Heart right ventricle (tissue), 16 donors: ENCODE measurements at regions not wholly inside any gene's neighbourhood (a gene's known extent, or its start where the extent isn't known, plus 50 kb on each side); places are given as distances from the start of the nearest gene placed in this dataset.

Experiments
- ATAC-seq, 8 donors: fragments of 200-7000 bp; cut with Tn5 transposase; one replicate each; pipeline ENCODE4 v1.9.1; 2020; ENCODE audit warnings: mild to moderate bottlenecking in 8 of 8, moderate library complexity in 8 of 8, moderate number of reproducible peaks in 1 of 8
- DNase-seq, 2 donors: peaks; one replicate each; pipeline ENCODE4 v3.0.0-alpha.2; 2020
- H3K27ac ChIP-seq, 10 donors: fragments of 200-600 bp; sonication (generic) in 2 of 10; one replicate each; pipeline versions ENCODE4 v1.5.0 to v1.8.0; 2020 to 2022; ENCODE audit warnings: mild to moderate bottlenecking in 3 of 10
- H3K27me3 ChIP-seq, 7 donors: fragments of 200-600 bp; one replicate each; pipeline ENCODE4 v1.8.0; 2021 to 2022; ENCODE audit warnings: mild to moderate bottlenecking in 2 of 7
- H3K36me3 ChIP-seq, 9 donors: fragments of 200-600 bp; sonication (generic) in 1 of 9; one replicate each; pipeline versions ENCODE4 v1.5.0 to v1.8.0; 2020 to 2022; ENCODE audit warnings: mild to moderate bottlenecking in 2 of 9
- H3K4me1 ChIP-seq, 9 donors: fragments of 200-600 bp; sonication (generic) in 1 of 9; one replicate each; pipeline versions ENCODE4 v1.5.0 to v1.8.0; 2020 to 2022; ENCODE audit warnings: mild to moderate bottlenecking in 4 of 9
- H3K4me3 ChIP-seq, 10 donors: fragments of 200-600 bp; sonication (generic) in 2 of 10; one replicate each; pipeline versions ENCODE4 v1.5.0 to v1.8.0; 2020 to 2022; ENCODE audit warnings: mild to moderate bottlenecking in 7 of 10, moderate library complexity in 2 of 10
- H3K9me3 ChIP-seq, 11 donors: fragments of 200-600 bp in 10 of 11; sonication (generic) in 2 of 11; one replicate each; pipeline versions ENCODE4 v1.5.0 to v1.8.0; 2013 to 2022; ENCODE audit warnings: mild to moderate bottlenecking in 2 of 11, control low read depth in 1 of 11, moderate library complexity in 1 of 11
- WGBS, 2 donors: extraction: QIAGEN DNeasy Blood & Tissue Kit; methylation state at CpG; one replicate each; pipeline ENCODE4 v1.1.7; 2013; ENCODE audit warnings: inconsistent platforms in 1 of 2; 5-methylcytosine and 5-hydroxymethylcytosine counted together
- intact Hi-C, 10 donors: fragments of 100-400 bp; cut with DNase I; formaldehyde crosslinking; loops; one replicate each; pipeline versions ENCODE4 v1.11.1 to v1.14.2; 2022
- TF ChIP-seq, protein P1 (sequence below), 9 donors: fragments of 200-600 bp; sonication (generic) in 2 of 9; IDR thresholded peaks; one replicate each; pipeline versions ENCODE4 v1.5.0 to v1.8.0; 2021 to 2022; ENCODE audit warnings: antibody characterized with exemption in 9 of 9, mild to moderate bottlenecking in 5 of 9, moderate library complexity in 1 of 9
- donor health status: Arrhythmogenic right ventricular cardiomyopathy.
- donor health status: ischemic (EF 13 %, LVEDD 7.1; RV severe dilation, severe dysfunction).
- donor health status: healthy with polysubstance abuse.
- donor health status: DM: no; HTN: yes; CAD: no.
- donor health status: DM: no; HTN: no; CAD: no.
- donor health status: ischemic (EF 25% LVEDD 6.9; RV normal size, moderate dysfunction).
- donor health status: ischemic (EF 25% LVEDD 5.7; RV mildly dilated, moderate dysfunction).
- donor health status: healthy.
- donor health status: DM: yes; HTN: yes; CAD: no.
- donor health status: Ischemic cardiomyopathy.
- donor health status: ischemic (EF 35%, LVEDD 5.7; RV mildly dilated, moderate dysfunction).
- donor health status: nonischemic (EF 11% LVEDD 7.7; RV severe dilation, severe dysfunction).
- donor health status: DM: yes; HTN: yes; CAD: no.
- donor health status: PGD.
- donor health status: ischemic (EF 29% LVEDD 5.4; RV normal size, mild dysfunction).
- donor health status: nonischemic (EF 23%, LVEDD 6.1; RV moderate dilation, normal function).

DNA sequence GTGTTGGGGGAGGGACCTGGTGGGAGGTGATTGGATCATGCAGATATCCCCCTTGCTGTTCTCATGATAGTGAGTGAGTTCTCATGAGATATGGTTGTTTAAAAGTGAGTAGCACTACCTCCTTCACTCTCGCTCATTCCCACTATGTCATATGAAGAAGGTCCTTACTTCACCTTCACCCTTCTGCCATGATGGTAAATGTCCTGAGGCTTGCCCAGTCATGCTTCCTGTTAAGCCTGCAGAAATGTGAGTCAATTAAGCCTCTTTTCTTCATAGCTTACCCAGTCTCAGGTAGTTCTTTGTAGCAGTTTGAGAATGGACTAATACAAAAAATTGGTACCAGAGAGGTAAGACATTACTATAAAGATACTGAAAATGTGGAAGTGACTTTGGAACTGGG, 425.9 kb downstream of the HTR1B start:
- intact Hi-C loops, result no loop called here
- no peaks in the 10 kb centered on the region for H3K36me3 ChIP-seq
- peaks cover 0 to 47% (median 12%) of the 10 kb centered on the region in 11 donors for H3K9me3 ChIP-seq
- H3K4me3 ChIP-seq, result no peak overlapping the region
- peaks cover 0 to 5% (median 0%) of the 10 kb centered on the region in 9 donors for H3K4me1 ChIP-seq
- no peak overlapping the region for H3K27ac ChIP-seq
- WGBS, 2 donors, result 89 to 98% methylated on average over 1 of the region's 1 CpG
- ATAC-seq, result no peak
- H3K27me3 ChIP-seq, result no peaks in the 10 kb centered on the region
- TF ChIP-seq, protein P1, sequence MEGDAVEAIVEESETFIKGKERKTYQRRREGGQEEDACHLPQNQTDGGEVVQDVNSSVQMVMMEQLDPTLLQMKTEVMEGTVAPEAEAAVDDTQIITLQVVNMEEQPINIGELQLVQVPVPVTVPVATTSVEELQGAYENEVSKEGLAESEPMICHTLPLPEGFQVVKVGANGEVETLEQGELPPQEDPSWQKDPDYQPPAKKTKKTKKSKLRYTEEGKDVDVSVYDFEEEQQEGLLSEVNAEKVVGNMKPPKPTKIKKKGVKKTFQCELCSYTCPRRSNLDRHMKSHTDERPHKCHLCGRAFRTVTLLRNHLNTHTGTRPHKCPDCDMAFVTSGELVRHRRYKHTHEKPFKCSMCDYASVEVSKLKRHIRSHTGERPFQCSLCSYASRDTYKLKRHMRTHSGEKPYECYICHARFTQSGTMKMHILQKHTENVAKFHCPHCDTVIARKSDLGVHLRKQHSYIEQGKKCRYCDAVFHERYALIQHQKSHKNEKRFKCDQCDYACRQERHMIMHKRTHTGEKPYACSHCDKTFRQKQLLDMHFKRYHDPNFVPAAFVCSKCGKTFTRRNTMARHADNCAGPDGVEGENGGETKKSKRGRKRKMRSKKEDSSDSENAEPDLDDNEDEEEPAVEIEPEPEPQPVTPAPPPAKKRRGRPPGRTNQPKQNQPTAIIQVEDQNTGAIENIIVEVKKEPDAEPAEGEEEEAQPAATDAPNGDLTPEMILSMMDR (IDR thresholded peaks at IDR 0.05), result no peak
- DNase-seq, result no peak

DNA sequence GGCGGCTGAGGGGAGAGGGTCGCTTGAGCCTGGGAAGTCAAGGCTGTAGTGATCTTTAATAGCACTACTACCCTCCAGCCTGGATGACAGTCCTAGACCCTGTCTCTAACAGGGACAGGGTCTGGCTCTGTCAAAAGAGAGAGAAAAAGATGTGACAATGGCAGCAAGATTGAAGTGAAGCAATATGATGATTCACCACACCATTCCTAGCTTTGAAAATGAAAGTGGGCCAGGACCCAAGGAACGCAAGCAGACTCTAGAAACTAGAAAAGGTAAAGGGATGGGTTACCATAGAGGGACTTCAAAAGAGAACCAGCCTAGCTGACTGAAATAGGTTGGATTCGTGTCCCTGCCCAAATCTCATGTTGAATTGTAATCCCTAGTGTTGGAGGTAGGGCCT, 426.9 kb downstream of the HTR1B start:
- Histone ChIP-seq H3K27ac (no peak overlapping the region), H3K4me3 (no peak overlapping the region), H3K36me3 (no peaks in the 10 kb centered on the region), H3K9me3 (peaks cover 0 to 47% (median 12%) of the 10 kb centered on the region in 11 donors), H3K4me1 (peaks cover 0 to 5% (median 0%) of the 10 kb centered on the region in 9 donors), H3K27me3 (no peaks in the 10 kb centered on the region)
- DNase-seq (no peak), ATAC-seq (no peak)
- intact Hi-C loops, result no loop called here
- TF ChIP-seq, protein P1 (IDR thresholded peaks at IDR 0.05), result no peak
- 89 to 90% methylated on average over 4 of the region's 4 CpGs for WGBS, 2 donors

DNA sequence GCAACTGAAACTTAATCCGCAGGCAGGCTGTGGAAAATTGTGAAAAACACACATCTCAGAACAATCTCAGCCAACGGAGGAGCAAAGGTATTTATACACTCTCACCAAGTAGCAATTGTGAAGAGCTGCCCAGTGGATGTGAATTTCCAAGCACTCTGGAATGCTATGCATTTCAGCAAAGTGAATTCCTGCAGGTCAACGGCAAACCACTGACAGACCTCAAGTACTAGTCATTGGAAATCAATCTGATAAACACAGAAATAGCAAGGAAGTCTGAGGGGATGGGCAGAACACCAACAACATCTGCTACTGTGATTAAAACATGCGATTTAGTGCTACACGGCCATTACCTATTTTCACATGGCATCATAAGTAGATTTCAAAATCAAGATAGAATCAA, 429.1 kb downstream of the HTR1B start:
- ATAC-seq, result no peak
- intact Hi-C loops, result no loop called here
- WGBS, 2 donors, result 19 to 22% methylated on average over 5 of the region's 5 CpGs

DNA sequence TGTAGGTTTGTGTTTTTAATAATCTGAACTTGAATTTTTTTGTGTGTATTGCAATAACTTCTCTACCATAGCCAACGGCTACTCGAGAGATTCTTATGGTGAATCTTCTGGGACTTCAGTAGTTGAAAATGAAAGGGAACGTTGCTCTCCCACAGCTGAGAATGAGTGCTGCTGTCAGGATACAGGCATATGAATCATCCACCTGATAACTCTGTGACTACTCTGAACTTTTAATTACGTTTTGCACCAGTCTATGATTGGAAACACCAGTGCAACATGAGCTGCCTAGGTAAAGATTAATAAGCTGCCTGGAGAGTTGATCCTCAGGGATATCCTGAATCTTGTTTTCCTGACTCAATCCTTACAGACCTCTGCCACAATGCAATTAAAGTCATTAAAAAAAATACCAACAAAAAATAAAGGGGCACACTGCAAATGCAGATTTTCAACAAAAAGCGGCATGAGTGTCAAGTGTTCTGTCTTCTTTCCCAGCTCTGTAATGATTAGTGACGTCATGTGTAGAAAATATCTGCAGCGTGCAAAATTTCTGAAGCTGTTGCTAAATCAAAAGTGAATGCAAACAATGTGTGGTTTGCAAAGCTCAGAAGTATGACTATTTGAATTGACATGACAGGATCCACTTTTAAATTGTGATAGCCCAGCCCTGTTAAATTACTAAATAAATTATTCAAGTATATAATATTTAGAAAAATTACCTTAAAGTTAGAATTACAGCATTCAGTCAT, 432.2 kb downstream of the HTR1B start:
- no peak for ATAC-seq
- Histone ChIP-seq H3K4me3 (no peak overlapping the region), H3K27me3 (no peaks in the 10 kb centered on the region), H3K4me1 (peaks cover 0 to 5% (median 0%) of the 10 kb centered on the region in 9 donors), H3K9me3 (peaks cover 0 to 6% (median 0%) of the 10 kb centered on the region in 11 donors), H3K27ac (no peak overlapping the region), H3K36me3 (no peaks in the 10 kb centered on the region)
- TF ChIP-seq, protein P1 (IDR thresholded peaks at IDR 0.05), result no peak
- WGBS, 2 donors, result 61 to 62% methylated on average over 7 of the region's 7 CpGs
- no peak for DNase-seq
- intact Hi-C loops, result no loop called here

More for the DNA sequence above, 429.1 kb downstream of the HTR1B start:
- H3K4me3 ChIP-seq, result no peak overlapping the region
- H3K9me3 ChIP-seq, result peaks cover 0 to 37% (median 12%) of the 10 kb centered on the region in 11 donors
- no peak overlapping the region for H3K27ac ChIP-seq
- H3K4me1 ChIP-seq, result peaks cover 0 to 5% (median 0%) of the 10 kb centered on the region in 9 donors
- TF ChIP-seq, protein P1 (IDR thresholded peaks at IDR 0.05), result no peak
- no peaks in the 10 kb centered on the region for H3K36me3 ChIP-seq
- DNase-seq, result no peak
- H3K27me3 ChIP-seq, result no peaks in the 10 kb centered on the region
